Dedifferentiated amniotic fluid mesenchymal stem cell (primary cell): ENCODE measurements at regions not wholly inside any gene's neighbourhood (a gene's known extent, or its start where the extent isn't known, plus 50 kb on each side); places are given as distances from the start of the nearest gene placed in this dataset.

Experiments used
- DNase-seq: peaks from one replicate; pipeline ENCODE4 v3.0.0-alpha.2; 2016; ENCODE audit errors: extremely low spot score

GRCh38 chrX:98605941-98606340, 1722.2 kb downstream of the RPA4 start:
- no peak for DNase-seq

GRCh38 chrX:98607739-98608138, 1724.0 kb downstream of the RPA4 start:
- DNase-seq = no peak

- DNase-seq = no peak
These were observed 1743.9 kb downstream of the RPA4 start for GRCh38 chrX:98627645-98628044.

GRCh38 chrX:98637451-98637850, 1753.7 kb downstream of the RPA4 start:
- no peak for DNase-seq

GRCh38 chrX:98646351-98646750, 1762.6 kb downstream of the RPA4 start:
- DNase-seq = no peak

GRCh38 chrX:98654565-98654964, 1755.5 kb downstream of the PCDH19 start:
- no peak for DNase-seq
